NCI-H446 (cell line): ENCODE measurements at regions not wholly inside any gene's neighbourhood (a gene's known extent, or its start where the extent isn't known, plus 50 kb on each side); places are given as distances from the start of the nearest gene placed in this dataset.
"Not testable (repeated sequence)": the region's sequence is repeated elsewhere in the genome, so short reads cannot be mapped to it uniquely, and the experiment has no call there.

Source experiments
- DNase-seq, 2 experiments: peaks; one replicate each; lab custom pipeline; 2025; lab: John Stamatoyannopoulos, UW

- no peak for DNase-seq
Measured at GRCh38 chr7:17396692-17397091, 98.2 kb downstream of the AHR start.

- DNase-seq = no peak
Measured at GRCh38 chr7:17401791-17402627, 103.6 kb downstream of the AHR start.

GRCh38 chr7:17402628-17403278 lies 104.3 kb downstream of the AHR start:
- DNase-seq = no peak

- DNase-seq = no peak
Measured at GRCh38 chr7:17404006-17404405, 105.6 kb downstream of the AHR start.

GRCh38 chr7:17405786-17406185 lies 107.3 kb downstream of the AHR start:
- no peak for DNase-seq

- no peak for DNase-seq
Measured at GRCh38 chr7:17406738-17407137, 108.3 kb downstream of the AHR start.

GRCh38 chr7:17407229-17407628 lies 108.8 kb downstream of the AHR start:
- DNase-seq = no peak

GRCh38 chr7:17408245-17408903 lies 109.9 kb downstream of the AHR start:
- no peak for DNase-seq

GRCh38 chr7:17408904-17409290 lies 110.4 kb downstream of the AHR start:
- DNase-seq = no peak

GRCh38 chr7:17411922-17412321 lies 113.5 kb downstream of the AHR start:
- DNase-seq = no peak

GRCh38 chr7:17412883-17413282 lies 114.4 kb downstream of the AHR start:
- no peak for DNase-seq

GRCh38 chr7:17415955-17416354 lies 117.5 kb downstream of the AHR start:
- no peak for DNase-seq

GRCh38 chr7:17420308-17421015 lies 122.0 kb downstream of the AHR start:
- DNase-seq = not testable (repeated sequence)

- no peak for DNase-seq
Measured at GRCh38 chr7:17421941-17422340, 123.5 kb downstream of the AHR start.

- no peak for DNase-seq
Measured at GRCh38 chr7:17422966-17423365, 124.5 kb downstream of the AHR start.

GRCh38 chr7:17427924-17428323 lies 129.5 kb downstream of the AHR start:
- DNase-seq = no peak

GRCh38 chr7:17429579-17429978 lies 131.1 kb downstream of the AHR start:
- DNase-seq = no peak

GRCh38 chr7:17432793-17433192 lies 134.3 kb downstream of the AHR start:
- no peak for DNase-seq

GRCh38 chr7:17434191-17434590 lies 135.7 kb downstream of the AHR start:
- DNase-seq = no peak

- no peak for DNase-seq
Measured at GRCh38 chr7:17434841-17435692, 136.6 kb downstream of the AHR start.

GRCh38 chr7:17436126-17436525 lies 137.7 kb downstream of the AHR start:
- no peak for DNase-seq
